A172 (cell line): ENCODE measurements at regions not wholly inside any gene's neighbourhood (a gene's known extent, or its start where the extent isn't known, plus 50 kb on each side); places are given as distances from the start of the nearest gene placed in this dataset.

Experiments used
- DNase-seq: peaks from one replicate; pipeline ENCODE4 v3.0.0-alpha.2; 2015; ENCODE audit warnings: low spot score

GRCh38 chr6:45791211-45792168, 224.2 kb downstream of the CLIC5 start:
- peak; percentile 16 for DNase-seq

GRCh38 chr6:45789238-45789637, 226.4 kb downstream of the CLIC5 start:
- no peak for DNase-seq

GRCh38 chr6:45787384-45787783, 228.3 kb downstream of the CLIC5 start:
- DNase-seq, result no peak

GRCh38 chr6:45786355-45786781, 229.3 kb downstream of the CLIC5 start:
- no peak for DNase-seq

- DNase-seq, result no peak
Measured at GRCh38 chr6:45784250-45784649, 231.4 kb downstream of the CLIC5 start.

- DNase-seq, result no peak
Measured at GRCh38 chr6:45783716-45784115, 231.9 kb downstream of the CLIC5 start.

- DNase-seq, result no peak
Measured at GRCh38 chr6:45781890-45782289, 233.8 kb downstream of the CLIC5 start.

GRCh38 chr6:45780523-45780922, 235.1 kb downstream of the CLIC5 start:
- no peak for DNase-seq

GRCh38 chr6:45775026-45775697, 240.5 kb downstream of the CLIC5 start:
- no peak for DNase-seq

GRCh38 chr6:45773906-45774305, 241.8 kb downstream of the CLIC5 start:
- DNase-seq, result no peak

GRCh38 chr6:45772886-45773495, 242.7 kb downstream of the CLIC5 start:
- no peak for DNase-seq

- no peak for DNase-seq
Measured at GRCh38 chr6:45772051-45772450, 243.6 kb downstream of the CLIC5 start.

GRCh38 chr6:45763281-45763680, 252.4 kb downstream of the CLIC5 start:
- DNase-seq, result no peak

- no peak for DNase-seq
Measured at GRCh38 chr6:45759472-45759810, 256.2 kb downstream of the CLIC5 start.

GRCh38 chr6:45758787-45759471, 256.7 kb downstream of the CLIC5 start:
- DNase-seq, result no peak

- DNase-seq, result no peak
Measured at GRCh38 chr6:45757443-45758130, 258.1 kb downstream of the CLIC5 start.

- DNase-seq, result no peak
Measured at GRCh38 chr6:45756606-45757005, 259.1 kb downstream of the CLIC5 start.

GRCh38 chr6:45754432-45754831, 261.2 kb downstream of the CLIC5 start:
- DNase-seq, result no peak

- DNase-seq, result no peak
Measured at GRCh38 chr6:45746046-45746445, 269.6 kb downstream of the CLIC5 start.

GRCh38 chr6:45743028-45743615, 272.5 kb downstream of the CLIC5 start:
- no peak for DNase-seq

GRCh38 chr6:45742591-45742990, 273.1 kb downstream of the CLIC5 start:
- no peak for DNase-seq
